ENCODE measurements at regions not wholly inside any gene's neighbourhood (a gene's known extent, or its start where the extent isn't known, plus 50 kb on each side); places are given as distances from the start of the nearest gene placed in this dataset.

DNA sequence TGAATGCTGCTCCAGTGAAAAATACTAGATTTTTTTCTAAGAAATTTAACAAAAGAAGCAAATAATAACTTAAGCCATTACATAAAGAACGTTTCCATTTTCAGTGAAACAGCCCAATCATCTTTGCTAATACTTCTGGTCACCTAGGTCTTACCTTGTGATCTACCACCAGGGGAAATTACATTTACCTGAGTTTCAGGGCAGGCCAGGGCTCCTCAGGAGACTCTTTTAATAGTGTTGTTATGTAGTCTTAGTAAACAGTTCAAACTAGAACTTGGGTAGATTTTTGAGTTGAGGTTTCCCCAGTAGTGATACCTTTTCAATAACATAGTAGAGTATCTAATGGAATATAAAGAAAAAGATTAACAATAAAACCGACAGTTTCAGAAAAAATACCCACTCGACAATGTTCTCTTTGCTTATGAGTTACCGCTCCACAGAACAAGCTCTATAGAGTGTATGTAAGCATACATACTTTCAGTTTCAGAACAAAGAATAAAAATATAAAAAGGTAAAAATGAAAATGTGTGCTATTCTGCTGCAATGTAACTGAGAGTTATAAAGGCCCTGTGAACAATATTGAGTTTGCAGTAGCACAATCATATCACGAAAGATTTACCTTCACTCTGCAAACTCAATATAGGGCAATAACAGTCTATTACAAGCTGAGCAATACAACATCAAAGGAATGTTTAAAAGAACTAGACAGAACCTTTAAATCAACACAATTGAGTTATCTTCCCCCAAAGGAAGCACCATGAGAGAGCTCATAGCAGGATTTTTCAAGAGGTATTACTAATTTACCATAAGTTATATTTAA lies 165.8 kb downstream of the ATOH1 start:
- H3K36me3 ChIP-seq: no peaks in the 10 kb centered on the region
- TF ChIP-seq, protein P1, sequence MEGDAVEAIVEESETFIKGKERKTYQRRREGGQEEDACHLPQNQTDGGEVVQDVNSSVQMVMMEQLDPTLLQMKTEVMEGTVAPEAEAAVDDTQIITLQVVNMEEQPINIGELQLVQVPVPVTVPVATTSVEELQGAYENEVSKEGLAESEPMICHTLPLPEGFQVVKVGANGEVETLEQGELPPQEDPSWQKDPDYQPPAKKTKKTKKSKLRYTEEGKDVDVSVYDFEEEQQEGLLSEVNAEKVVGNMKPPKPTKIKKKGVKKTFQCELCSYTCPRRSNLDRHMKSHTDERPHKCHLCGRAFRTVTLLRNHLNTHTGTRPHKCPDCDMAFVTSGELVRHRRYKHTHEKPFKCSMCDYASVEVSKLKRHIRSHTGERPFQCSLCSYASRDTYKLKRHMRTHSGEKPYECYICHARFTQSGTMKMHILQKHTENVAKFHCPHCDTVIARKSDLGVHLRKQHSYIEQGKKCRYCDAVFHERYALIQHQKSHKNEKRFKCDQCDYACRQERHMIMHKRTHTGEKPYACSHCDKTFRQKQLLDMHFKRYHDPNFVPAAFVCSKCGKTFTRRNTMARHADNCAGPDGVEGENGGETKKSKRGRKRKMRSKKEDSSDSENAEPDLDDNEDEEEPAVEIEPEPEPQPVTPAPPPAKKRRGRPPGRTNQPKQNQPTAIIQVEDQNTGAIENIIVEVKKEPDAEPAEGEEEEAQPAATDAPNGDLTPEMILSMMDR (IDR thresholded peaks at IDR 0.05): no peak
- no peak for DNase-seq (ENCODE audit: low spot score)

DNA sequence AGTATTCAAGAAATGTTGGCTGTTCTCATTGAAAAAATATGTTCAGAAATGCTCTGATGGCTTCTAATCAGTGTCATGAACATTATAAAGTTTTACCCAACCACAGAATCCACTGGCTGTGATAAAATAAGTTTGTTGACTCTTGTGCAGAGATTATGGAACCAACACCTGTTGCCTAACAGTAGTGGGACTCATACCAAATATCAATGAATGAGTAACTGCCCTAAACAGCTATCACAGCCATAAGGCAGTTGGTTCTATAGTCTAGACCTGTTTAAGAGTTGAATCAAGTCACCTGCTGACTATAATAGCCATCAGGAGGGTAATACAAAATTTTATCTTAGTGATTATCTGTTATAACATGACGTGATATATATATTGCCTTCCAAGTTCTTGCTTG lies 168.3 kb downstream of the ATOH1 start:
- no peaks in the 10 kb centered on the region for H3K27me3 ChIP-seq
- no peak overlapping the region for H3K4me3 ChIP-seq
- TF ChIP-seq, protein P1 (IDR thresholded peaks at IDR 0.05): no peak
- no peaks in the 10 kb centered on the region for H3K36me3 ChIP-seq
- H3K9me3 ChIP-seq: no peaks in the 10 kb centered on the region
- no peak overlapping the region for H3K27ac ChIP-seq
- no peak for DNase-seq (ENCODE audit: low spot score)
- H3K4me1 ChIP-seq: no peaks in the 10 kb centered on the region

More for the DNA sequence above, 165.8 kb downstream of the ATOH1 start:
- Histone ChIP-seq H3K4me1 (no peaks in the 10 kb centered on the region), H3K4me3 (no peak overlapping the region), H3K27me3 (no peaks in the 10 kb centered on the region), H3K27ac (no peak overlapping the region), H3K9me3 (no peaks in the 10 kb centered on the region)

DNA sequence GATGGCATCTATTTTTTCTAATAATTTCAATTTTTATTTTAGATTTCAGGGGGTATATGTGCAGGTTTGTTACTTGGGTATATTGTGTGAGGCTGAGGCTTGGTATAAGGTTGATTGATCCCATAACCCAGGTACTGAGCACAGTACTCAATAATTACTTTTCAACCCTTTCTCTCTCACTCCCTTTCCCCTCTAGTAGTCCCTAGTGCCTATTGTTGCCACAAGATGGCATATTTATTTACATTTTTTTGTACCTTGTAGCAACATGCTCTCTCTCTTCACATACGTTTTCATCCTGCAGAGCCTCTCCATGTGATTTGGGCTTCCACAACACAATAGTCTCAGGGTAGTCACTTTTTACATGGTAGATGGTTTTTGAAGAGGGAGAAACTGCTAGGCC lies 172.0 kb downstream of the ATOH1 start:
- no peak overlapping the region for H3K27ac ChIP-seq
- no peaks in the 10 kb centered on the region for H3K27me3 ChIP-seq
- no peaks in the 10 kb centered on the region for H3K36me3 ChIP-seq
- no peaks in the 10 kb centered on the region for H3K9me3 ChIP-seq
- TF ChIP-seq, protein P1 (IDR thresholded peaks at IDR 0.05): no peak
- H3K4me3 ChIP-seq: no peak overlapping the region
- DNase-seq (ENCODE audit: low spot score): no peak
- H3K4me1 ChIP-seq: no peaks in the 10 kb centered on the region

DNA sequence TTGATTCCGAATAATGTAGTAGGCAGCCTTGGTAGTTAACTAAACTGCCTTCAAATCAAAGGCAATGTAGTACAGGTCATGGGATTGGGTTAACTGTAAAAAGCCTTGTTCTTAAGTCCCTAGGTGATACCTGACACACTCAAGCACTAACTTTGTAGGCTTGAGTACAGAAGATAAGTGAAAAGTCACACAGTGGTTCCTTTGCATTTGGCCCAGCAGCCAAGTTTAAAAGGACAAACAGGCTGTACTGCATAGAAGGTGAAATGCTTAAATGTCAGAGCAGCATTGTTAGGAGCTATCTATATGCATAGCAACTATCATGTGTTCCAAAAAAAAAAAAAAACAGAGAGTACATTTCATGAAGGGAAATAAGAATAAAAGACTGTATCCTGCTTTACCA lies 178.4 kb downstream of the ATOH1 start:
- no peak for DNase-seq (ENCODE audit: low spot score)
- H3K27ac ChIP-seq: no peak overlapping the region
- no peak overlapping the region for H3K4me3 ChIP-seq
- TF ChIP-seq, protein P1 (IDR thresholded peaks at IDR 0.05): no peak
- H3K36me3 ChIP-seq: no peaks in the 10 kb centered on the region
- no peaks in the 10 kb centered on the region for H3K4me1 ChIP-seq
- no peaks in the 10 kb centered on the region for H3K27me3 ChIP-seq
- no peaks in the 10 kb centered on the region for H3K9me3 ChIP-seq

DNA sequence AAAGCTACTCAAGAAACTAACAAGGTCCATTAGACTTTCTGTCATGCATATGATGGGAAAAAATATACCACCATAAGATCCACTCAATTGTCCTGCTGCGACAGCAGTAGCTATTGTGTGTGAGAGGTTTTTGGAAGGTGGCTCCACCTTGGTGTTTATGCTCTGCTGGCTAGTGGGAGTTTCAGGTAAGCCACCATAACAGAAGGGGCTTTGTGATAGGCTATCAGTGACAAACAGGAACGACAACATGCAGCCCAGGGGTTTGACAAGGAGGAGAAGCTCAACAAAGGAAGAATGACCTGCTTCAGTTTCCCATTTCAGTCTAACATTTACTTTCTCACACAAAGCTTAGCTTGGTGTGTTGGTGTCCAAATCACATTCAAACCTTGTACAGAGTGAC lies 182.6 kb downstream of the ATOH1 start:
- Histone ChIP-seq H3K4me3 (no peak overlapping the region), H3K4me1 (no peaks in the 10 kb centered on the region), H3K36me3 (no peaks in the 10 kb centered on the region), H3K27ac (no peak overlapping the region), H3K27me3 (no peaks in the 10 kb centered on the region), H3K9me3 (no peaks in the 10 kb centered on the region)
- DNase-seq (ENCODE audit: low spot score): no peak
- TF ChIP-seq, protein P1 (IDR thresholded peaks at IDR 0.05): no peak

Measured in right atrium auricular region (tissue), 2 donors.